ENCODE measurements at regions not wholly inside any gene's neighbourhood (a gene's known extent, or its start where the extent isn't known, plus 50 kb on each side); places are given as distances from the start of the nearest gene placed in this dataset.
A peak's percentile ranks its signal among the peaks of the same experiment; 100 is the strongest.

DNA sequence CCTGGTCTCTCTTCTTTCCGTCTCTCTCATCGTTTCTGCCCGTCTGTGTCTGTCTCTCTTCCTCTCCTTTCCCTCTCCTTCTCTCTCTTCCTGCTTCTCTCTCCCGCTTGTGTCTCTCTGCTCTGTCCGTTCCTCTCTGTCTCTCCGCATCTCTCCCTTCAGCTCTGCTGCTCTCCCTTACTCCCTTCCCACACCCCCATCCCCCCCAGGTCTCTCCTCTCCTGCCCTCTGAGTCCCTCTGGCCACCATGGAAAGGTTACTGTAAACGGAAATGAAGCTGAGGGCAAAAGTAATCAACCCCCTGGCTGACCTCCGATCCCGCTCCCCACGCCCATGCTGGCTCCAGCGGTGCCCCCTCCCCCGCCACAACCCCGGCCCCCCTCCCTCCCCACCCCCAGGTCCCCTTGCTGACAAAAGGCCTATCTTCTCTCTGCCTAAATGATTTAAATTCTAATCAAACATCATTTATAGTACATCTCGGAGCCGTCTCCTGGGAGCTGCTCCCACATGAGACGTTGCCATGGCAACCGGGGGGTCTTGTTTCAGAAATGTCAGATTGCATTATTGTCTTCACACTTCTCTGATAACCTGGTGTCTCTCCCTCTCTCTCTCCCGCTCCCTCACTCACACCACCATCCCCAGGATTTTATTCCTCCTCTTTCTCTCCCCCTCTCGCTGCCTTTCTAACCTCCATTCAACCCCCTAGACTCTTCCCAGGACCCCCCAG, 203.8 kb downstream of the RBM19 start:
- Histone ChIP-seq H3K27me3 (replicated peaks; ENCODE audit: insufficient read depth, low read depth, low read length, poor library complexity) (peaks cover 20% of the 10 kb centered on the region), H3K36me3 (ENCODE audit: insufficient read depth, low read length, poor library complexity, severe bottlenecking) (no peaks in the 10 kb centered on the region), H3K27ac (ENCODE audit: low read depth, low read length, poor library complexity, severe bottlenecking) (no peak overlapping the region), H3K4me1 (ENCODE audit: insufficient read depth, low read length, poor library complexity, severe bottlenecking) (peaks cover 7% of the 10 kb centered on the region), H3K9me3 (ENCODE audit: low read depth, low read length, poor library complexity, severe bottlenecking) (no peaks in the 10 kb centered on the region), H3K4me3 (ENCODE audit: low read depth, low read length, poor library complexity, severe bottlenecking) (no peak overlapping the region)
- DNase-seq (ENCODE audit: low spot score) = peak; percentile 15
- CTCF ChIA-PET = no interaction called here
- no TSS peak for BruUV-seq (replicated peaks)
- POLR2A ChIA-PET (ENCODE audit: low non-redundant PET) = no interaction called here
- intact Hi-C loops (cut with micrococcal nuclease; ENCODE audit: unreplicated experiment) = no loop called here
- TF ChIP-seq, protein P1, sequence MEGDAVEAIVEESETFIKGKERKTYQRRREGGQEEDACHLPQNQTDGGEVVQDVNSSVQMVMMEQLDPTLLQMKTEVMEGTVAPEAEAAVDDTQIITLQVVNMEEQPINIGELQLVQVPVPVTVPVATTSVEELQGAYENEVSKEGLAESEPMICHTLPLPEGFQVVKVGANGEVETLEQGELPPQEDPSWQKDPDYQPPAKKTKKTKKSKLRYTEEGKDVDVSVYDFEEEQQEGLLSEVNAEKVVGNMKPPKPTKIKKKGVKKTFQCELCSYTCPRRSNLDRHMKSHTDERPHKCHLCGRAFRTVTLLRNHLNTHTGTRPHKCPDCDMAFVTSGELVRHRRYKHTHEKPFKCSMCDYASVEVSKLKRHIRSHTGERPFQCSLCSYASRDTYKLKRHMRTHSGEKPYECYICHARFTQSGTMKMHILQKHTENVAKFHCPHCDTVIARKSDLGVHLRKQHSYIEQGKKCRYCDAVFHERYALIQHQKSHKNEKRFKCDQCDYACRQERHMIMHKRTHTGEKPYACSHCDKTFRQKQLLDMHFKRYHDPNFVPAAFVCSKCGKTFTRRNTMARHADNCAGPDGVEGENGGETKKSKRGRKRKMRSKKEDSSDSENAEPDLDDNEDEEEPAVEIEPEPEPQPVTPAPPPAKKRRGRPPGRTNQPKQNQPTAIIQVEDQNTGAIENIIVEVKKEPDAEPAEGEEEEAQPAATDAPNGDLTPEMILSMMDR (conservative IDR thresholded peaks at IDR 0.05; ENCODE audit: low read depth, low read length) = no peak
- no peak for TF ChIP-seq EZH2 (IDR thresholded peaks at IDR 0.05; ENCODE audit: borderline replicate concordance, low read depth, low read length, poor library complexity, severe bottlenecking)

DNA sequence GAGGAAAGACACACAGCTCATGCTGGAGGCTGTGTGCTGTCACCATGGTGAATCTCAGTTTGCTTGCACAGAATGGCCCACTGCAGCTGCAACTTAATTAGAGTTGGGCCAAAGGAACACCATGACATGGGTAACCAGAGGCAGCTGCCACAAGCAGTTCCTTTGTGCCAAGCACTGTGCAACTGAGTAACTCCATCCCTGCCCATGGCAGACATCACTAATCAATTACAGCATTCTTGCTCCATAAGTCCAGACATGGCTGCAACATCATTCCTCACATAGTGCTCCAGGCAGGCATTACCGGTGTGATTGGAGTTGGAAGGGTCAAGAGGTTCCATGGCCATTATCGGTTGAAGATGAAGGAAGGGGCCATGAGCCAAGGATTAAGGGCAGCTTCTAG, 207.0 kb downstream of the RBM19 start:
- Histone ChIP-seq H3K27ac (ENCODE audit: low read depth, low read length, poor library complexity, severe bottlenecking) (no peak overlapping the region), H3K27me3 (replicated peaks; ENCODE audit: insufficient read depth, low read depth, low read length, poor library complexity) (peaks cover 25% of the 10 kb centered on the region), H3K4me3 (ENCODE audit: low read depth, low read length, poor library complexity, severe bottlenecking) (no peak overlapping the region), H3K4me1 (ENCODE audit: insufficient read depth, low read length, poor library complexity, severe bottlenecking) (no peaks in the 10 kb centered on the region), H3K9me3 (ENCODE audit: low read depth, low read length, poor library complexity, severe bottlenecking) (no peaks in the 10 kb centered on the region), H3K36me3 (ENCODE audit: insufficient read depth, low read length, poor library complexity, severe bottlenecking) (no peaks in the 10 kb centered on the region)
- DNase-seq (ENCODE audit: low spot score) = no peak
- intact Hi-C loops (cut with micrococcal nuclease; ENCODE audit: unreplicated experiment) = no loop called here
- CTCF ChIA-PET = no interaction called here
- TF ChIP-seq, protein P1 (conservative IDR thresholded peaks at IDR 0.05; ENCODE audit: low read depth, low read length) = no peak
- no peak for TF ChIP-seq EZH2 (IDR thresholded peaks at IDR 0.05; ENCODE audit: borderline replicate concordance, low read depth, low read length, poor library complexity, severe bottlenecking)
- BruUV-seq (replicated peaks) = no TSS peak
- POLR2A ChIA-PET (ENCODE audit: low non-redundant PET) = no interaction called here

DNA sequence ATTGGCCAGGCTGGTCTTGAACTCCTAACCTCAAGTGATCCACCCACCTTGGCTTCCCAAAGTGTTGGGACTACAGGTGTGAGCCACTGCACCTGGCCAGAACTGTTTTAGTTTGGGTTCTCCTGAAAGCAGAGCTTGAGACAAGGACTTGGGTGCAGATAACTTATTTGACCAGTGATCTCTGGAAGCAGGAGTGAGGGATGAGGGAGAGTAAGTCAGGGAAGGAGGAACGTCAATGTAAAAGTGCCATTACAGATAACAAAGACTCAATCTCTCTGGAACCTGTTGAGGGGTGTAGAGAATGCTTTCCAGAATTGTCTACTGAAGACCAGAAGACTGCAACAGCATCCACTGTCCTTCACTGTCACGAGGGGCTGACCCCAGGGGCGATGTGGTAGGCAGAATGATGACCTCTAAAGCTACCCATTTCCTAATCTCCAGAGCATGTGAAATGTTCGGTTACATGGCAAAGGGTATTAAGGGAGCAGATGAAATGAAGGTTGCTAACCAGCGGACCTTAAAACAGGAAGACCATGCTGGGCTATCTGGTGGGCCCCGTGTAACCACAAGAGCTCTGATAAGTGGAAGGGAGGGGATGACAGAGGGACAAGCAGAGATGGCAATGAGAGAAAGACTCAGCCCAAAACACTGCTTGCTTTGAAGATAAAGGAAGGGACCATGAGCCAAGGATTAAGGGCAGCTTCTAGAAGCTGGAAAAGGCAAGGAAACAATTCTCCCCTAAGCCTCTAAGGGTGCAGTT, 207.8 kb downstream of the RBM19 start:
- intact Hi-C loops (cut with micrococcal nuclease; ENCODE audit: unreplicated experiment) = no loop called here
- no peak for DNase-seq (ENCODE audit: low spot score)
- no peak for TF ChIP-seq EZH2 (IDR thresholded peaks at IDR 0.05; ENCODE audit: borderline replicate concordance, low read depth, low read length, poor library complexity, severe bottlenecking)
- TF ChIP-seq, protein P1 (conservative IDR thresholded peaks at IDR 0.05; ENCODE audit: low read depth, low read length) = no peak
- H3K27ac ChIP-seq (ENCODE audit: low read depth, low read length, poor library complexity, severe bottlenecking) = no peak overlapping the region
- H3K9me3 ChIP-seq (ENCODE audit: low read depth, low read length, poor library complexity, severe bottlenecking) = no peaks in the 10 kb centered on the region
- no TSS peak for BruUV-seq (replicated peaks)
- no peaks in the 10 kb centered on the region for H3K36me3 ChIP-seq (ENCODE audit: insufficient read depth, low read length, poor library complexity, severe bottlenecking)
- H3K4me3 ChIP-seq (ENCODE audit: low read depth, low read length, poor library complexity, severe bottlenecking) = no peak overlapping the region
- H3K27me3 ChIP-seq (replicated peaks; ENCODE audit: insufficient read depth, low read depth, low read length, poor library complexity) = peaks cover 25% of the 10 kb centered on the region
- ChIA-PET POLR2A (ENCODE audit: low non-redundant PET) (no interaction called here), CTCF (no interaction called here)
- H3K4me1 ChIP-seq (ENCODE audit: insufficient read depth, low read length, poor library complexity, severe bottlenecking) = no peaks in the 10 kb centered on the region

All from A673 (cell line).